ENCODE measurements at regions not wholly inside any gene's neighbourhood (a gene's known extent, or its start where the extent isn't known, plus 50 kb on each side); places are given as distances from the start of the nearest gene placed in this dataset.
"Not testable (repeated sequence)": the region's sequence is repeated elsewhere in the genome, so short reads cannot be mapped to it uniquely, and the experiment has no call there.

DNA sequence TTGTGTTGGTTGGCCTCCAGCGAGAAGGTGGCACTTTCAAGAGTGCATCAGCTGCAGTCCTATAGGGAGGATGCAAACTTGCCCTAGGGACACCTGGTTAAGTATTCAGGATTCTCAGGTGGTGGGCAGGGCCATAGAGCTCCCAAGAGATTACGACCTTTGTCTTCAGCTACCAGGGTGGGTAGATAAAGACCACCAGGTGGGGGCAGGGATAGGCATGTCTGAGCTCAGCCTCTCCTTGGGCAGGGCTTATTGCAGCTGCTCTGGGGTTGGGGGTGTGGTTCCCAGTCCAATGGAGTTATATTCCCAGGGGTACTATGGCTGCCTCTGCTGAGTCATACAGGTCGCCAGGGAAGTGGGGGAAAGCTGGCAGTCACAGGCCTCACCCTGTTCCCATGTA lies 214.2 kb upstream of the OLFM3 start:
- TF ChIP-seq, protein P1, sequence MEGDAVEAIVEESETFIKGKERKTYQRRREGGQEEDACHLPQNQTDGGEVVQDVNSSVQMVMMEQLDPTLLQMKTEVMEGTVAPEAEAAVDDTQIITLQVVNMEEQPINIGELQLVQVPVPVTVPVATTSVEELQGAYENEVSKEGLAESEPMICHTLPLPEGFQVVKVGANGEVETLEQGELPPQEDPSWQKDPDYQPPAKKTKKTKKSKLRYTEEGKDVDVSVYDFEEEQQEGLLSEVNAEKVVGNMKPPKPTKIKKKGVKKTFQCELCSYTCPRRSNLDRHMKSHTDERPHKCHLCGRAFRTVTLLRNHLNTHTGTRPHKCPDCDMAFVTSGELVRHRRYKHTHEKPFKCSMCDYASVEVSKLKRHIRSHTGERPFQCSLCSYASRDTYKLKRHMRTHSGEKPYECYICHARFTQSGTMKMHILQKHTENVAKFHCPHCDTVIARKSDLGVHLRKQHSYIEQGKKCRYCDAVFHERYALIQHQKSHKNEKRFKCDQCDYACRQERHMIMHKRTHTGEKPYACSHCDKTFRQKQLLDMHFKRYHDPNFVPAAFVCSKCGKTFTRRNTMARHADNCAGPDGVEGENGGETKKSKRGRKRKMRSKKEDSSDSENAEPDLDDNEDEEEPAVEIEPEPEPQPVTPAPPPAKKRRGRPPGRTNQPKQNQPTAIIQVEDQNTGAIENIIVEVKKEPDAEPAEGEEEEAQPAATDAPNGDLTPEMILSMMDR (IDR thresholded peaks at IDR 0.05; ENCODE audit: insufficient read depth, low read length), result not testable (repeated sequence)
- not testable (repeated sequence) for TF ChIP-seq POLR2AphosphoS5 (IDR thresholded peaks at IDR 0.05; ENCODE audit: low read depth); GABPA (IDR thresholded peaks at IDR 0.05; ENCODE audit: low read depth); SPI1 (IDR thresholded peaks at IDR 0.05; ENCODE audit: borderline replicate concordance, low read depth)
- TF ChIP-seq, protein P2, sequence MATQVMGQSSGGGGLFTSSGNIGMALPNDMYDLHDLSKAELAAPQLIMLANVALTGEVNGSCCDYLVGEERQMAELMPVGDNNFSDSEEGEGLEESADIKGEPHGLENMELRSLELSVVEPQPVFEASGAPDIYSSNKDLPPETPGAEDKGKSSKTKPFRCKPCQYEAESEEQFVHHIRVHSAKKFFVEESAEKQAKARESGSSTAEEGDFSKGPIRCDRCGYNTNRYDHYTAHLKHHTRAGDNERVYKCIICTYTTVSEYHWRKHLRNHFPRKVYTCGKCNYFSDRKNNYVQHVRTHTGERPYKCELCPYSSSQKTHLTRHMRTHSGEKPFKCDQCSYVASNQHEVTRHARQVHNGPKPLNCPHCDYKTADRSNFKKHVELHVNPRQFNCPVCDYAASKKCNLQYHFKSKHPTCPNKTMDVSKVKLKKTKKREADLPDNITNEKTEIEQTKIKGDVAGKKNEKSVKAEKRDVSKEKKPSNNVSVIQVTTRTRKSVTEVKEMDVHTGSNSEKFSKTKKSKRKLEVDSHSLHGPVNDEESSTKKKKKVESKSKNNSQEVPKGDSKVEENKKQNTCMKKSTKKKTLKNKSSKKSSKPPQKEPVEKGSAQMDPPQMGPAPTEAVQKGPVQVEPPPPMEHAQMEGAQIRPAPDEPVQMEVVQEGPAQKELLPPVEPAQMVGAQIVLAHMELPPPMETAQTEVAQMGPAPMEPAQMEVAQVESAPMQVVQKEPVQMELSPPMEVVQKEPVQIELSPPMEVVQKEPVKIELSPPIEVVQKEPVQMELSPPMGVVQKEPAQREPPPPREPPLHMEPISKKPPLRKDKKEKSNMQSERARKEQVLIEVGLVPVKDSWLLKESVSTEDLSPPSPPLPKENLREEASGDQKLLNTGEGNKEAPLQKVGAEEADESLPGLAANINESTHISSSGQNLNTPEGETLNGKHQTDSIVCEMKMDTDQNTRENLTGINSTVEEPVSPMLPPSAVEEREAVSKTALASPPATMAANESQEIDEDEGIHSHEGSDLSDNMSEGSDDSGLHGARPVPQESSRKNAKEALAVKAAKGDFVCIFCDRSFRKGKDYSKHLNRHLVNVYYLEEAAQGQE (IDR thresholded peaks at IDR 0.05; ENCODE audit: insufficient replicate concordance, low read depth), result not testable (repeated sequence)
